IMR-90 (cell line): ENCODE measurements at regions not wholly inside any gene's neighbourhood (a gene's known extent, or its start where the extent isn't known, plus 50 kb on each side); places are given as distances from the start of the nearest gene placed in this dataset.

Experiments used
- BHLHE40 ChIP-seq: fragments of 150-350 bp; IDR thresholded peaks from 2 replicates; pipeline ENCODE4 v1.6.1; 2016; ENCODE audit warnings: mild to moderate bottlenecking, low read depth, low read length
- CEBPB ChIP-seq: IDR thresholded peaks from 2 replicates; pipeline ENCODE4 v1.6.1; 2012; ENCODE audit warnings: low read depth, low read length, improper control_type of control experiment
- CHD1 ChIP-seq: IDR thresholded peaks from 2 replicates; pipeline ENCODE4 v1.6.1; 2012; ENCODE audit warnings: low read depth, low read length, improper control_type of control experiment
- FOS ChIP-seq: fragments of 150-350 bp; IDR thresholded peaks from 2 replicates; pipeline ENCODE4 v1.6.1; 2016; ENCODE audit warnings: low read depth, low read length
- MAFK ChIP-seq: IDR thresholded peaks from 2 replicates; pipeline ENCODE4 v1.6.1; 2012; ENCODE audit warnings: low read depth, low read length, improper control_type of control experiment
- MAZ ChIP-seq: IDR thresholded peaks from 2 replicates; pipeline ENCODE4 v1.6.1; 2012; ENCODE audit warnings: low read depth, mild to moderate bottlenecking, low read length, improper control_type of control experiment, moderate library complexity, borderline replicate concordance
- NFE2L2 ChIP-seq: fragments of 150-350 bp; IDR thresholded peaks from 2 replicates; pipeline ENCODE4 v1.6.1; 2016; ENCODE audit warnings: low read depth, mild to moderate bottlenecking, low read length
- POLR2A ChIP-seq: IDR thresholded peaks from 2 replicates; pipeline ENCODE4 v1.6.1; 2012; ENCODE audit warnings: mild to moderate bottlenecking, low read depth, low read length
- RAD21 ChIP-seq: IDR thresholded peaks from 2 replicates; pipeline ENCODE4 v1.6.1; 2012; ENCODE audit warnings: low read length, improper control_type of control experiment
- RCOR1 ChIP-seq: IDR thresholded peaks from 2 replicates; pipeline ENCODE4 v1.6.1; 2012; ENCODE audit warnings: mild to moderate bottlenecking, low read length, improper control_type of control experiment; ENCODE audit not compliant: insufficient replicate concordance
- RFX5 ChIP-seq: IDR thresholded peaks from 2 replicates; pipeline ENCODE4 v1.8.0; 2012; ENCODE audit warnings: low read depth, mild to moderate bottlenecking, low read length, moderate library complexity
- SMC3 ChIP-seq: fragments of 150-350 bp; IDR thresholded peaks from 2 replicates; pipeline ENCODE4 v1.6.1; 2016; ENCODE audit warnings: low read depth, mild to moderate bottlenecking, antibody characterized with exemption, low read length, moderate library complexity
- USF2 ChIP-seq: fragments of 150-350 bp; IDR thresholded peaks from 2 replicates; pipeline ENCODE4 v1.6.1; 2017; ENCODE audit warnings: mild to moderate bottlenecking, antibody characterized with exemption, low read length, low read depth
- TF ChIP-seq, protein P1 (sequence below): conservative IDR thresholded peaks from 2 replicates; pipeline ENCODE4 v1.5.1; 2012; ENCODE audit warnings: mild to moderate bottlenecking, low read depth, low read length, improper control_type of control experiment

DNA sequence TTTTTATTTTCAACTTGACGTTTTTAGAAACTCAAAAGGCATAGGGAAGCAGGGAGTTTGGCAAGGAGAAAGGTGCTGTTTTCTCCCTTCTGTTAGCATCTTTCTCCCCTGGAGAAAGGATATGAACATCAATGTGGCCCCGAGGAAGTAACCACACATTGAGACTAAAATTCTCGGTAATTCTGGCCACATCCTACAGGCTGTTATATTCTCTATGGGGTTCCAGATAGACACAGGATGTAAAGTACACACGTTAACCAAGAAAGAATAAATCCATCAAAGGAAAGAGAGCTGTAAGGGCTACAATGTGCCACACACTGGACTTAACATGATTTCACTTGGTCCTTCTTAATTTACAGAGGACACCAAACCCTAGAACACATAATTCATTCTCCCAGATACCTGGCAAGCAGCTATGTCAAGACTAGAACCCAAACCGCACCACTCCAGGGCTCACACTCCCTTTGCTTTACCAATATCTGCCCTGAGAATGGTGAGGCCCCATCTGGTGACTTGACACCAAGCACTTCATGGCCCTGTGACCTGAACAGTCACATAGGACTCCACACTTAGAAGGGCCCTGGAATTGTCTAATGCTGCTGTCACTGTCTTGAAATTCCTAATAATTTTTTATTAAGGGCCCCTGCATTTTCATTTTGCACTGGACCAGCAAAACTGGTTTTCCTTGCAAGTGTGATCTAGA lies 73.9 kb downstream of the PRLHR start:
- TF ChIP-seq, protein P1, sequence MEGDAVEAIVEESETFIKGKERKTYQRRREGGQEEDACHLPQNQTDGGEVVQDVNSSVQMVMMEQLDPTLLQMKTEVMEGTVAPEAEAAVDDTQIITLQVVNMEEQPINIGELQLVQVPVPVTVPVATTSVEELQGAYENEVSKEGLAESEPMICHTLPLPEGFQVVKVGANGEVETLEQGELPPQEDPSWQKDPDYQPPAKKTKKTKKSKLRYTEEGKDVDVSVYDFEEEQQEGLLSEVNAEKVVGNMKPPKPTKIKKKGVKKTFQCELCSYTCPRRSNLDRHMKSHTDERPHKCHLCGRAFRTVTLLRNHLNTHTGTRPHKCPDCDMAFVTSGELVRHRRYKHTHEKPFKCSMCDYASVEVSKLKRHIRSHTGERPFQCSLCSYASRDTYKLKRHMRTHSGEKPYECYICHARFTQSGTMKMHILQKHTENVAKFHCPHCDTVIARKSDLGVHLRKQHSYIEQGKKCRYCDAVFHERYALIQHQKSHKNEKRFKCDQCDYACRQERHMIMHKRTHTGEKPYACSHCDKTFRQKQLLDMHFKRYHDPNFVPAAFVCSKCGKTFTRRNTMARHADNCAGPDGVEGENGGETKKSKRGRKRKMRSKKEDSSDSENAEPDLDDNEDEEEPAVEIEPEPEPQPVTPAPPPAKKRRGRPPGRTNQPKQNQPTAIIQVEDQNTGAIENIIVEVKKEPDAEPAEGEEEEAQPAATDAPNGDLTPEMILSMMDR = no peak
- TF ChIP-seq RFX5 = no peak
- no peak for TF ChIP-seq SMC3
- TF ChIP-seq USF2 = no peak
- no peak for TF ChIP-seq POLR2A
- no peak for TF ChIP-seq RAD21
- TF ChIP-seq NFE2L2 = no peak
- no peak for TF ChIP-seq CEBPB
- no peak for TF ChIP-seq BHLHE40
- no peak for TF ChIP-seq RCOR1
- no peak for TF ChIP-seq FOS
- no peak for TF ChIP-seq MAZ
- no peak for TF ChIP-seq MAFK
- TF ChIP-seq CHD1 = no peak
